Smooth muscle cell (in vitro differentiated cells): ENCODE measurements at regions not wholly inside any gene's neighbourhood (a gene's known extent, or its start where the extent isn't known, plus 50 kb on each side); places are given as distances from the start of the nearest gene placed in this dataset.

ENCODE experiments used
- DNase-seq: peaks from one replicate; lab custom pipeline; 2025; ENCODE audit not compliant: unreplicated experiment; lab: John Stamatoyannopoulos, UW
- H2AFZ ChIP-seq: fragments of 200-600 bp; sonication (generic); 2 replicates; pipeline ENCODE4 v1.6.0; 2016; ENCODE audit warnings: antibody characterized with exemption, low read depth, mild to moderate bottlenecking
- H3F3A ChIP-seq: fragments of 200-600 bp; sonication (generic); 2 replicates; pipeline ENCODE4 v1.6.0; 2017; ENCODE audit warnings: antibody characterized with exemption, low read depth
- H3K27ac ChIP-seq: fragments of 200-600 bp; sonication (generic); 2 replicates; pipeline ENCODE4 v1.5.1; 2016; ENCODE audit warnings: low read depth, mild to moderate bottlenecking
- H3K27me3 ChIP-seq: fragments of 200-600 bp; sonication (generic); 2 replicates; pipeline ENCODE4 v1.6.1; 2016; ENCODE audit warnings: low read depth, mild to moderate bottlenecking
- H3K36me3 ChIP-seq: fragments of 200-600 bp; sonication (generic); 2 replicates; pipeline ENCODE4 v1.5.1; 2016; ENCODE audit warnings: low read depth
- H3K4me1 ChIP-seq: fragments of 200-600 bp; sonication (generic); 2 replicates; pipeline ENCODE4 v1.5.1; 2016; ENCODE audit warnings: low read depth
- H3K4me2 ChIP-seq: fragments of 200-600 bp; sonication (generic); 2 replicates; pipeline ENCODE4 v1.6.0; 2016; ENCODE audit warnings: mild to moderate bottlenecking
- H3K4me3 ChIP-seq: fragments of 200-600 bp; sonication (generic); 2 replicates; pipeline ENCODE4 v1.5.1; 2016; ENCODE audit warnings: mild to moderate bottlenecking
- H3K79me2 ChIP-seq: fragments of 200-600 bp; sonication (generic); 2 replicates; pipeline ENCODE4 v1.6.0; 2016; ENCODE audit warnings: low read depth, mild to moderate bottlenecking
- H3K9ac ChIP-seq: fragments of 200-600 bp; sonication (generic); 2 replicates; pipeline ENCODE4 v1.6.0; 2016; ENCODE audit warnings: low read depth
- H3K9me3 ChIP-seq: fragments of 200-600 bp; sonication (generic); replicated peaks from 2 replicates; pipeline ENCODE4 v1.5.1; 2016; ENCODE audit warnings: low read depth
- H4K20me1 ChIP-seq: fragments of 200-600 bp; sonication (generic); 2 replicates; pipeline ENCODE4 v1.6.0; 2016; ENCODE audit warnings: low read depth
- WGBS: methylation state at CpG from one replicate; pipeline ENCODE4 v1.1.7; 2016; ENCODE audit warnings: low lambda C conversion rate; 5-methylcytosine and 5-hydroxymethylcytosine counted together
- TF ChIP-seq, protein P1 (sequence below): fragments of 200-600 bp; sonication (generic); IDR thresholded peaks from 2 replicates; pipeline ENCODE4 v1.5.1; 2017; ENCODE audit warnings: borderline replicate concordance, mild to moderate bottlenecking, antibody characterized with exemption; ENCODE audit not compliant: insufficient read depth, poor library complexity, severe bottlenecking

DNA sequence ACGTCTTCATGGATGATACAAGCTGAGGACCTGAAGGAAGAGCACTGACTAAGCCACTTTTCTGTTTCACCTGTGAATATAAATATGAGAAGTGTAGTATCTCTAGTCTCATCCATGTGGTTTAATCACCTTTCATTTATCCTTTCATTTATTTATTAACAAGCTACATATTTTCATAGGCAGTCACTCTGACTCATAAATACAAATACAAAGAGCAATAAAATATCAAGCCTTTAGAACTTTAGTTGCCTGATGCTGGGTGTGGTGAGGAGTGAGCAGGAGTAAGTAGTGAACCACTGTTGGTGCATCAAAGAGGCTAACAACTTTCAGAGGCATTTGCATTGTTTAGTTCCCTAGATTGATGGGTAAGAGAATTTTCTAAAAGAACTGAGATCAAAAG, 269.0 kb upstream of the C1orf87 start:
- Histone ChIP-seq H2AFZ (no peak overlapping the region), H3F3A (no peaks in the 10 kb centered on the region), H3K4me3 (no peak overlapping the region), H3K27ac (no peak overlapping the region), H3K36me3 (no peaks in the 10 kb centered on the region), H3K4me2 (no peak overlapping the region), H4K20me1 (no peaks in the 10 kb centered on the region), H3K79me2 (no peaks in the 10 kb centered on the region), H3K4me1 (no peaks in the 10 kb centered on the region), H3K9me3 (no peaks in the 10 kb centered on the region), H3K9ac (no peak overlapping the region), H3K27me3 (no peaks in the 10 kb centered on the region)
- 75% methylated on average over 1 of the region's 1 CpG for WGBS
- DNase-seq: no peak
- TF ChIP-seq, protein P1, sequence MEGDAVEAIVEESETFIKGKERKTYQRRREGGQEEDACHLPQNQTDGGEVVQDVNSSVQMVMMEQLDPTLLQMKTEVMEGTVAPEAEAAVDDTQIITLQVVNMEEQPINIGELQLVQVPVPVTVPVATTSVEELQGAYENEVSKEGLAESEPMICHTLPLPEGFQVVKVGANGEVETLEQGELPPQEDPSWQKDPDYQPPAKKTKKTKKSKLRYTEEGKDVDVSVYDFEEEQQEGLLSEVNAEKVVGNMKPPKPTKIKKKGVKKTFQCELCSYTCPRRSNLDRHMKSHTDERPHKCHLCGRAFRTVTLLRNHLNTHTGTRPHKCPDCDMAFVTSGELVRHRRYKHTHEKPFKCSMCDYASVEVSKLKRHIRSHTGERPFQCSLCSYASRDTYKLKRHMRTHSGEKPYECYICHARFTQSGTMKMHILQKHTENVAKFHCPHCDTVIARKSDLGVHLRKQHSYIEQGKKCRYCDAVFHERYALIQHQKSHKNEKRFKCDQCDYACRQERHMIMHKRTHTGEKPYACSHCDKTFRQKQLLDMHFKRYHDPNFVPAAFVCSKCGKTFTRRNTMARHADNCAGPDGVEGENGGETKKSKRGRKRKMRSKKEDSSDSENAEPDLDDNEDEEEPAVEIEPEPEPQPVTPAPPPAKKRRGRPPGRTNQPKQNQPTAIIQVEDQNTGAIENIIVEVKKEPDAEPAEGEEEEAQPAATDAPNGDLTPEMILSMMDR: no peak

DNA sequence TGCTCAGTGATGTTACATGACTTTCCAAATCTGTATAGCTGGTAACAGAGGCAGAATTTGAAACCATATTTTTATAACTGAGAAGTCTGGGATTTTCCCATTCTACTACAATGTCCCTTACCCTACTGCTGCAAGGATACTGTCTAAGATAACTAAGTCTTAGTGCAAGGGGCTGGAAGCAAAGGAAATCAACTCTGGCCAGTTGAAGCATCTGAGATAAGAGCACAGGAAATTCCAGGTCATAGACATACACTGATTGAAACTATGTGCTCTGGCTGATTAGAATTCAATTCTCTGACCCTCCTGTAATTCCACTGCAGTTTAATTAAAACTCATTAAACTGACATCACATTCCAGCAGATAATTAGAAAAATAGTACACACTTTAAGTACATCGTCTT, 267.7 kb upstream of the C1orf87 start:
- no peaks in the 10 kb centered on the region for H3K9me3 ChIP-seq
- H3K4me3 ChIP-seq: no peak overlapping the region
- no peaks in the 10 kb centered on the region for H3K36me3 ChIP-seq
- H4K20me1 ChIP-seq: no peaks in the 10 kb centered on the region
- TF ChIP-seq, protein P1: no peak
- no peaks in the 10 kb centered on the region for H3K4me1 ChIP-seq
- H3K79me2 ChIP-seq: no peaks in the 10 kb centered on the region
- no peak overlapping the region for H3K9ac ChIP-seq
- no peak overlapping the region for H3K4me2 ChIP-seq
- no peaks in the 10 kb centered on the region for H3K27me3 ChIP-seq
- DNase-seq: no peak
- H2AFZ ChIP-seq: no peak overlapping the region
- H3K27ac ChIP-seq: no peak overlapping the region
- no peaks in the 10 kb centered on the region for H3F3A ChIP-seq
- 85% methylated on average over 1 of the region's 1 CpG for WGBS

DNA sequence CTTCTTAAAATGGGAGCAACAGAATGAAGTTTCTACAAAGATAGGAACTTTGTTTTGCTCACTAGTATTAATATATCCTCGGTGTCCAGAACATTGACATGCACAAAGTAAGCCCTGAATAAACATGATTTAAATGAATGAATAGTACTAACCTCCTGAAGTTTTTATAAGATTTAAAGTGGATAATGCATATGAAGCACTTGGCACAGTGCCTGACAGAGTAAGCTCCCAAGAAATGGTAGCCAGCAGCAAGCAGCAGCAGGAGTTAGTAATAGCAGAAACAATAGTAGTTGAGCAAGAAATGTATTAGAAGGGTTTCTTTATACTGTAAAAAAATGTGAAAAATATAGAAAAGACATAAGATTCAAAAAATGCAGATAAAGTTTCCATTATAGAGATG, 258.1 kb upstream of the C1orf87 start:
- TF ChIP-seq, protein P1: no peak
- Histone ChIP-seq H3K4me2 (no peak overlapping the region), H3K79me2 (no peaks in the 10 kb centered on the region), H3K4me1 (no peaks in the 10 kb centered on the region), H3K27me3 (no peaks in the 10 kb centered on the region), H3K27ac (no peak overlapping the region), H3K9ac (no peak overlapping the region), H3K36me3 (no peaks in the 10 kb centered on the region), H3F3A (no peaks in the 10 kb centered on the region), H3K9me3 (no peaks in the 10 kb centered on the region), H4K20me1 (no peaks in the 10 kb centered on the region), H2AFZ (no peak overlapping the region), H3K4me3 (no peak overlapping the region)
- no peak for DNase-seq
- 94% methylated on average over 1 of the region's 1 CpG for WGBS

DNA sequence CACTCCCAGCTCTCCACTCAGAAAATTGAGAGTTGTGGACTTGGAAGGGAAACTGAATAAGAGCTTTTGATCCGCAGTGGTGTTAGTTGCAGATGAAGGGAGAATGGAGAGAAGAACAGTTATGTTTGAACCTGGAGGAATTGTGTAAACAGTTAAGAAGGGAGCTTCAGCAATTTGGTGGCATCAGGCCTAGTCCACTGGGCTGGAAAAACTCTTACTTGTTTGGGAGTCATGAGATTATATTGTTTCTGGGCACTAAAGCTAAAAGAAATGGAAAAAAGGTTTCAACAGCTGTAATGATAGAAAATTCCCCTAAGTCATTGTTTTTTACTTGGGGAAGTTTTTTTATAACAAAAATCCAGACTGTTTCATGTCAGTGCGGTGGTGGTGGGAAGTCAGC, 256.1 kb upstream of the C1orf87 start:
- Histone ChIP-seq H3K36me3 (no peaks in the 10 kb centered on the region), H3K4me3 (no peak overlapping the region), H3K27me3 (no peaks in the 10 kb centered on the region), H3K9me3 (no peaks in the 10 kb centered on the region), H3K27ac (no peak overlapping the region), H3K9ac (no peak overlapping the region), H2AFZ (no peak overlapping the region), H3F3A (no peaks in the 10 kb centered on the region), H3K4me1 (no peaks in the 10 kb centered on the region), H3K4me2 (no peak overlapping the region), H4K20me1 (no peaks in the 10 kb centered on the region), H3K79me2 (no peaks in the 10 kb centered on the region)
- DNase-seq: no peak
- WGBS: 93% methylated on average over 2 of the region's 2 CpGs
- TF ChIP-seq, protein P1: no peak
